HG03159 (cell line): ENCODE measurements at regions not wholly inside any gene's neighbourhood (a gene's known extent, or its start where the extent isn't known, plus 50 kb on each side); places are given as distances from the start of the nearest gene placed in this dataset.

Source experiments
- ATAC-seq: cut with Tn5 transposase; IDR thresholded peaks from one replicate; pipeline ENCODE4 v1.9.1; 2021; ENCODE audit warnings: mild to moderate bottlenecking, moderate library complexity; ENCODE audit not compliant: unreplicated experiment

DNA sequence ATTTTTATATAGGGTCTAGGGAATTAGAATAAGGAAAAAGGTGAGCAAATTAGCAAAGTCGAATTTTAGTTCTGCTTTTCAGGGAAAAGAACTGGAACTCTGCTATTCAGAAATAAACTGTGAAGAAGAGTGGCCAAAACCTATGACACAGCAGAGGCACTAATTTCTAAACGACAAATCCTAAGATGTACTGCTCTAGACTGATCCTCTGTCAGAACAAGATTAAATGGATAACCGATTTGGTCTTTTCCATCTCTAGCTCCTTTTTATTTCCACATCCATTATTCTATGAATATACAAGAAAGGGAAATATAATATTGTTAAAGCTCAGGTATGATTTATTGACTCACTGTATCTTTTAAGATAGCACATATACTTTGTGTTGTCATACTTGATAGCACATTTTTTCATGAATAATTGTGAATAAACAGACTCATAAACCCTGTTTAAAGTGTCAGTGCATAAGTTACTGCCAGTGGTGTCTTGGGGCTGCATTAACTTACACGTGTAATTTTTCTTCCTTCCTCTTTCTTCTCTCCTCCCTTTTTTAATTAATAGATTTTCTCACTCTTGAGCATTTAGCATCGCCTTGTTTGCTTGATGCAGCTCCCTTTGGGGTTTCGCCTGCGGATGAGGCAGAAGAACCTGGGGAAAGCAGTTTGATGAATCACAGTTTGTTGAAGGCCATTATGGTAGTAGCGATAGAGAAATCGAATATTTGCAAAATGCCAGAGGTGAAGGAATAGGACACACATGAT, 496.6 kb downstream of the ADGRL2 start:
- ATAC-seq = no peak

DNA sequence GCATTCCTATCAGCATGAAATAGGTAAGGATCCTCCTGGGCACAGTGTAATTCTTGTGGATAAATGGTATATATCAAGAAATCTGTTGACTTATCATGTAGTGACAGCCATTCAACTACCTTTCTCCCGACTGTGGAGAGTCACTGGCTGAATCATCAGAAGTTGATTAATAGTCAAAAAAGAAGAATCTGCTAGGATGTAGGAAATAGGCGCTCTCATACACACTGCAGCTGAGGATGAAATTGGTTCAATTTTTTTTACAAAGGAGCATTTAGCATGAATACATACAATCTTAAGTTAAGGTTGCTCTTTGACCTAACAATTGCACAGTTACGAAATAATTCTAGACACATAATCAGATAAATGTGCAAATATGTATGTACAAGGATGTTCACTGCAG, 486.8 kb downstream of the ADGRL2 start:
- ATAC-seq = no peak

DNA sequence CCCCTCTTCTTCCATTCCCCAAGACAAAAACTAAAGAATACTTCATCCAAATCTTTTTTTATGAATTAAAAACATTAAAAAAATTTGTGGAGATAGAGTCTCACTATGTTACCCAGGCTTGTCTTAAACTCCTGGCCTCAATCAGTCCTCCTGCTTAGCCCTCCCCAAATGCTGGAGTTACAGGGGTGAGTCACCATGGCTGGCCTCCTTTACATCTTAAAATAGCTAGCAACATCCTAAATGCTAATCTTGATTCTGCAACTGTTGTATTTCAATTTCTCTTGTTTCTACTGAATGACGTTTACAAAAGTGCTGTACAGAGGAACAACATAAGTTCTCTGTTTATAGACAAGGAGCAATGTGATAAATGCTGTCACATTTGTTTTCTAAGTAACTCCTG, 483.5 kb downstream of the ADGRL2 start:
- ATAC-seq = no peak

DNA sequence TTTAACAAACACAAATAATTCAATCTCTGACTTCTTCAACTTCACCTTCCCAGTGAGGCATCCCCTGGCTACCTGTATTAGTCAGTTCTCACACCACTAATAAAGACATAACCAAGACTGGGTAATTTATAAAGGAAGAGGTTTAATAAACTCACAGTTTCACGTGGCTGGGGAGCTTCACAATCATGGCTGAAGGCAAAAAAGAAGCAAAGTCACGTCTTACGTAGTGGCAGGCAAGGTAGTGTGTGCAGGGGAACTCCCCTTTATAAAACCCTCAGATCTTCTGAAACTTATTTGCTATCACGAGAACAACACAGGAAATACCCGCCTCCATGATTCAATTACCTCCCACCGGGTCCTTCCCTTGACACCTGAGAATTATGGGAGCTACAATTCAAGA, 478.5 kb downstream of the ADGRL2 start:
- no peak for ATAC-seq

DNA sequence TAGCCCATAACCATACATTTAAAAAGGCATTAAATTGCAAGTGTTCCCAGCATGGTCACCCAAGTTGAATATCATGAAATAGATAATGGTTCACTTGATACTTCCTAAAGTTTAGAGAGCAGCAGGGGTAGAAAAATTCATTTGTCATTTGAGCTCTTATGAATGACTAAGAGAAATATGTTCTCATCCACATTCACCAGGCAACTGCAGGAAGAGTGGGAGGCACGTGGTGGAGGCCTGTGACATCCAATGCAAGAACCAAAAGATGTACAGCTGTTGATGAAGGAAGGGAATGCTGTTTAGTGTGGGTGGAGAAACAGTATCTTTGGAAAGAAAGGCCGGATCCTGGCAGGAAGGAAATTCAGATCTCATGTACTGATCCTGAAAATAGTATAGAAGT, 473.1 kb downstream of the ADGRL2 start:
- ATAC-seq = no peak

DNA sequence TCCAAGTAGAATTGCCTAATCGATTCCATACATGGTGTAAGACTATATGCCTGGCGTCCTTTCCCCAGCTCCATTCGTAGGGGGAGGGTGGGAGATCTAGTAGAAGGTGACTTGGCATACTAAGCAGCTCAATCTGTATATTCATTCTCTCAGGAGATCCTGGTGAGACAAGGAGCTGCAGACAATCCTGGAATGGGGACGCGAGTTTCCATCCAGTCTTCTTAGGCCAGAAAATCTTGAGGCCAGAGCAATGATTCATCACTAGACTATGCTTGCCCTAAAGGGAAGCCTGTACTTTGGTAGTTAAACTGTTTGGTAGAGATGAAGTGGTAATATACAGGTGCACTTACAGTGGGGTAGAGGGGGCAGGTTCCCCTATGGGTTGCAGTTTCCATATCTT, 468.7 kb downstream of the ADGRL2 start:
- no peak for ATAC-seq

DNA sequence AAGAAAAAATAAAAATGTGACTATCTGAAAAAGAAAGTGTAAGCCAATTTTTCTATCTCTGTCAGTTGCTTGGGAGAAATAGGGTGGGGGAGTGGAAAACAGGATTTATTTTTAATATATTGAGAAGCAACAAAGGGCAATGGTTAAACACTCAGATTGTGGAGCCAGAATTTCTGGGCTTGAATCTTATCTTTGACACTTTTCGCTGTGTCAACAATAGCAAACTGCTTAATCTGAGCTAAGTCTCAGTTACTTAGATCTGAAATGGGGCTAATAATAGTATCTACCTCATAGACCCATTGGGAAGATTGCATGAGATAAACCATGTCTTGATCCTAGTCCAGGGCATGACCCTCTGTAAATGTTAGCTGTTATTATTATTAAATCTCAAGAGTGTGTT, 468.1 kb downstream of the ADGRL2 start:
- no peak for ATAC-seq

DNA sequence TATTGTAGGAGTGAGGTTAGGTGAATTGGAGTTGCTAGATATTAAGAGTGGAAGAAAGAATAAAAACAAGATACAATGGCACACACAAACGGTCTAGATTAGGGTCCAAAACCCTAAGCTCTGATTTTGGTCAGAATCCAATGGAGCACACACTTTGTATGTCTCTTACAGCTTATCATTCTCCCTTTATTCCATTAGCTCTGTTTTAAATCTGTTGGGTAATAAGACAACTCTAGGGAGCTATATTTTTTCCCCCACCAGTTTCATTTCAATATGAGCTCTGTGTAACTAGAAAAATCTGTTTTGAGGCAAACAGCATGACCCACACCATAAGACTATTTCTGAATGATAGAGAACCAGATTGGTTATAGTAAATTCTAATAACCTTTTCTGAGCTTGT, 465.6 kb downstream of the ADGRL2 start:
- ATAC-seq = no peak

DNA sequence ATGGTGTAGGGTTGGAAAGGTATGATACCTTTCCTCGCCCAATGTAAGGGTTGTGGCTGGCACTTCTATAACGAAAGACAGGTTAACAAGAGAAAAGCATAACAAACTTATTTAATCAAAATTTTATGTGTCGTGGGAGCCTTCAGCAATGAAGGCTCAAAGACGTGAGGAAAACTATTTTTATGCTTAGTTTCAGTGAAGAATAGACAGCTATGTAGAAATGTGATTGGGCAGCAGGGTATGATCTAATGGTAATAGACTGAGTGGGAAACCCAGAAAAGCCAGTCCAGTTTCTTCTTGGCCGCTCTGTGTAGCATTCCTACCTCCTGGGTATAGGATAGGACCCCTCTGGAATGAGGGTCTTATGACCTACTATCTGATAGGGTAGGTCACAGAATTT, 464.7 kb downstream of the ADGRL2 start:
- no peak for ATAC-seq

DNA sequence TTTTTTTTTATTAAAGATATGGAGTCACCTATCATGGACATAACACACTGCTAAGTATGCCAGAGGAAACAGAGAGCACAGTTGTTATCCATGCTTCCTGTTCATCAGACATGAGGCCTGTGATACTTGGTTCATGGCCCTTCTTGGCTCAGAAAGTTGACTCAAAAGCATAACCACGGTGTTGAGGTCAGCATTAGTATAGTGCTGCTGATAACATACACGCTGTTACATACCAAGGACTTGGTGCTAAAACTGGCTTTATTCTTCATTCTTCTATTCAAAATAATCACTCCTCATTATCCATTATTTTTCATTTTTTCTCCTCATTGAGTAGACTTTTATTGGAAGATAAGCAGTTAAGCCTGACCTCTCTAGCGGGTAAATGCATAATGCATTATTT, 464.1 kb downstream of the ADGRL2 start:
- no peak for ATAC-seq

DNA sequence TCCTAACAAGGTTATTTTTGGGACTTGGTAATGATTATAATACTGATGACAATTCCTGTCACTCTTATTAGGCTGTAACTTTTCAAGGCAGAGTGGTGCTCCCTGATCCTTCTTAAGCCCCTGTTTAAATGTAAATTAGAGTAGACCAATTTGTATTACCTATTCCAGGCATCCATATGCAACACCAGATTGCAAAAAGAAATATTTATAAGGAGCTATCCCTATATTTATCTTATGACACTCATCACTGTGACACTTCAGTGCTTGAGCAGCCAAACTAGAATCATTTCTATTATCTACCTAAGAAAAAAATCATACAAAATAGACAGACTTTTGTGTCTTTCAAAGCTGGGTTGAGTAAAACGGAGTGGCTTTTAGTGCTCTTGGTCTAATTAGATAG, 462.7 kb downstream of the ADGRL2 start:
- ATAC-seq = no peak

DNA sequence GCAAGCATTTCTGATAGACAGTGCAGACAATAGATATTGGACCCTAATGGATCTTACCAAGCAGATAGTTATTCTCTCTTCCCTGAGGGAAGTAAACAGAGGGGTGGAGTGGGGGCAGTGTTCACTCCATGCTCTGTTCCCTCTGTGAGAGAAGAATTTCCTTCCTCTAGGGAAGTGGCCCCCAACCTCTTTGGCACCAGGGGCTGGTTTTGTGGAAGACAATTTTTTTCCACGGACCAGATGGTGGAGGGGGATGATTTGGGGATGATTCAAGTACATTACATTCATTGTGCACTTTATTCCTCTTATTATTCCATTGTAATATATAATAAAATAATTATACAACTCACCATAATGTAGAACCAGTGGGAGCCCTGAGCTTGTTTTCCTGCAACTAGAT, 459.9 kb downstream of the ADGRL2 start:
- no peak for ATAC-seq

DNA sequence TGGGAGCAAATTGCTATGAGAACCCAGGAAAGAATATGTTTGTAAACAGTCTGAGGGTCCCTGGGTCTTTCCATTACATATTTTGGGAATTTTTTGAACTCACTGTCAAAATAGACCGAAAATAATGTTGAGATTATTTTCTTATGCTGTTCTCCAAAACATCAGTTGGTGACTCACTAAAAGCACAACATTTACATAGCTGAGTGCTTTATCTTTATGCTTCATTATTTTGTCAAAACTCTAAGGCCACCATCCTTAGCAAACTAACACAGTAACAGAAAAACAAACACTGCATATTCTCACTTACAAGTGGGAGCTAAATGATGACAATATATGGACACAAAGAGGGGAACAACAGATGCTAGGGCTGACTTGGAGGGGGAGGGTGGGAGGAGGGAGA, 459.3 kb downstream of the ADGRL2 start:
- no peak for ATAC-seq

DNA sequence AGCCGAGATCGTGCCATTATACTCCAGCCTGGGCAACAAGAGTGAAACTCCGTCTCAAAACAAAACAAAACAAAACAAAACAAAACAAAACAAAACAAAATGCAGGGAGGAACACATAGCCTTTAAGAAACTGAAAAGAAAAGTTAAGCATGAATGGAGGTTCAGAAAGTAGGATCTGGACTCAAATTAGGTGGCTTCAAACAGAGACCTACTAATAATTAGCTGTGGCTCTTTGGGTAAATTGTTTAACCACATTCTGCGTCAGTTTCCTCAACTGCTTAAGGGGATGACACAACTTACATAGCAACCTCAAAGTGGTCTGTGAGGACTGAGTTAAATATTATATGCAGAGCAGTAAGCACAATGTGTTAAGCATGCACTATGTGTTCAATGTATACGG, 458.2 kb downstream of the ADGRL2 start:
- no peak for ATAC-seq

DNA sequence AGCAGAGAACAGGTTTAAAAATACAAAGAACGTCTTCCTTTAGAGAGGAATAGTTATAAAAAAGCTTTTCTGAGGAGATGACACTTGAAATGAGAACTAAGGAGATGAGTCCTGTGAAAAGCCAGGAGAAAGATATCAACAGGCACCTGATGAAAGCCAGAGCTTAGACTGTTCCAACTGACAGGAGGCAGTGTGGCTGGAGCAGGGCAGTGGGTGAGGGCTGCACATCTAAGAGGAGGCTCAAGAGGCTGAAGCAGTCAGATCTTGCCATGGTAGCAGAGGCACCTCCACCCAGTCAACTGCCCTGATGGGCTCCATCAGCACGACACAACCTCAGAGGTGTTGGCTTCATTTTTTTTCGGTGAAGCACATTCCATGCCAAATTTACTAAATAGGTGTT, 445.3 kb downstream of the ADGRL2 start:
- no peak for ATAC-seq

DNA sequence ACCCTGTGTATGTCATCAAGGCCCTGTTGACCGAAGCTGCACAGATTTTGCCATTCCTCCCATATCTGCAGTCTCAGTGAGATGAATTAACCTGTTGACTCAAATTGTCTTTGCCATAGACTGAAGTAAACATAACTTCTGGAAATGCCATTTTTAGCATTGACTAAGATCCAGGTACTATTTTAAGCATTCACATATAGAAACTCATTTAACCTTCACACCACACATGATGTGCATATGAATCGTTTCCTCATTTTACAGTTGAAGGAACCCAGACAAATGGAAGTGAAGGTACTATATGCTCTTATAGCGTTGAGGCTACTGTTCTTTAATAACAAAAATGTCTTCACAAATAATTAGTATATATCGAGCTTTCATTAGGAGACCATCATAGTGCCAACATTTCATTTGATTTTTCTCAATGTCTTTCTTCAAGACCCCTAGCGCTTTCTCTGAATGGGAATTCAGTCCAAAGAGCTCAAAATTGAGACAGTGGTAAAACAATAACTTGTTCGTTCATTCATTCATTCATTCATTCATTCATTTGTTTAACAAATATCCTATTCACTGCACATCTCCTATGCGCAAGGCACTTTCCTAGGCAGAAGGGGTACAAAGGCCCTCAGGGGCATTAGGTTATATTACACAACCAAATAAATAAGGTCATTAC, 444.7 kb downstream of the ADGRL2 start:
- no peak for ATAC-seq

DNA sequence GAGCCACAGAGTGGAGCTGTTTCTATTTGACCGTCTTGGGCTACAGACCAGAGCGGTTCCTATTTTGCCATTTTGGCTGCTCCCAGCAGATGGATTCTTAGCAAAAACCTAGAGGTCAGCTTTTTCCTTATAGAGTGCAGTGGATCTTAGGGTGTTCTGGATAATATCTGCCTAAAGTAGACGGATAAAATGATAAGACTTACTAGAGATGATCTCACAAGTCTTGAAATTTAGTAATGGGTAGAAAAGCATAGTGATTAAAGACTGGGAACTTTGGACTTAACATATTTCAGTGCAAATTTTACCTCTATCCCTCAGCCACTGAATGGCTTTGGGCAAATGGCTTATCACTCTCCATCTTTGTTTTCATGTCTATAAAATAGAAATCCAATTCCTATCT, 439.8 kb downstream of the ADGRL2 start:
- ATAC-seq = no peak

DNA sequence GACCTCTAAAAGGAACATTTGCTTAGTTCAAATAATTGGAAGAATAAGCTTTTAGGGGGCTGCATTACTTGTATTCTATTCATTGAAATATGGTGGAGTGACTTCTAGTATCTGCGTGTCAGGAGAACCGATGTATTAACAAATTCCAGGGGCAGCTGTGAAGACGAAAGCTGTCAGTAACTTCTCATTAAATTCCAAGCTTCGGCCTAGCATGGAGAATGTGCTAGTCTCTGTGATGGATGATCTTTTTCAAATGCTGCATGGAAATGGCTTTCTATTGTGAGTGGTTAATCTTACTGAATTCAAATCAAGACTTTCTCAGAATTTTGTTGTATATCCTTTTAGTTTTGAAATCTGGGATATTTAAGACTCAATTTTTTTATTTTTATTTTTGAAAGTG, 429.9 kb downstream of the ADGRL2 start:
- ATAC-seq = no peak

DNA sequence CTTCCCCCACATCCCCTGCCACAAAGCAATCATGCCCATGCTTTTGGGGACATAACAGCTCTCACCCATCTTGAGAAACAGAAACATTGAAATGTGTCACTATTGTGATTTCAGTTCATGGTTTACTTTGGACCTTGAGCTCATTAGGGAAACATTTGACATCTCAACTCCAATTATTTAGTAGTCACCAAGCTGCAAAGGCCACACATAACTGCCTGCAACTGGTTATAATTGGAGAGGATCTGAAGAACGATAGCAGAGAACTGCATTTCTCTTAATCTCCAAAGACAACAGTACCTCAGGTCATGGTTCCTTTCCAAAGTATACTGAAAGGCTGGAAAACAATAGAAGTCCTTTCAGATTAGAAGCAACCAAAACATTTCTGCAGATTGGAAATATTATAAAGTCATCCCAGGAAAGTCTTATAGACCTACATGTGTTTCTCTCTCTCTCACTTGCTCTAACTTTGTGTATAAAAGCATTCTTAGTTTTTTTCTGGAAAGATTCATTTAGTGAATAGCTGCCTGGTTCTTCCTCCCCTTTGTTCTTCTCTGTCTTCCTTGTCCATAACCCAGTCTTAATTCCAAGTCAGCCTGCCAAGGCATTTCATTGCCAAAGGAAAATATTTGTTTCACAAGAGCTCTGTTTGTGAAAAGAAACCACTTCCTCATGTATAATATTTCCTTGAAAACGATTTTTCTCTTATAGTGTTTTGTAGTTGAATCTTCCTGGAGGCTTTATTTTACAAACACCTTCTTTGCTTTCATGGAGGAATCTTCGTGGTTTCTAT, 426.8 kb downstream of the ADGRL2 start:
- ATAC-seq = no peak

DNA sequence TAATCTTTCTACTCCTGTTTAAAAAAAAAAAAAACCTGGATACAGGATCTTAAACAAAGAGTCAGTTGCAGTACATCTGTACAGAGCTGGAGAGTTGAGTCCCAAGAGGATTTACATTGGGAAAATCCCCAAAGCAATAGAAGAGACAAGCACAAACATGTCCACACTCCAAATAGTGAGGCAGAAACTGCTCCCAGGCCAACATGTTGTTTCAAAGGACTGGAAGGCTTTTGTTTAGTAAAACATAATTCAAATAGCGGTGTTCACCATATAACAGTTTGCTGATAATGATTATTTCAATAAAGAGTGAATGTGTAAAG, 425.4 kb downstream of the ADGRL2 start:
- no peak for ATAC-seq

DNA sequence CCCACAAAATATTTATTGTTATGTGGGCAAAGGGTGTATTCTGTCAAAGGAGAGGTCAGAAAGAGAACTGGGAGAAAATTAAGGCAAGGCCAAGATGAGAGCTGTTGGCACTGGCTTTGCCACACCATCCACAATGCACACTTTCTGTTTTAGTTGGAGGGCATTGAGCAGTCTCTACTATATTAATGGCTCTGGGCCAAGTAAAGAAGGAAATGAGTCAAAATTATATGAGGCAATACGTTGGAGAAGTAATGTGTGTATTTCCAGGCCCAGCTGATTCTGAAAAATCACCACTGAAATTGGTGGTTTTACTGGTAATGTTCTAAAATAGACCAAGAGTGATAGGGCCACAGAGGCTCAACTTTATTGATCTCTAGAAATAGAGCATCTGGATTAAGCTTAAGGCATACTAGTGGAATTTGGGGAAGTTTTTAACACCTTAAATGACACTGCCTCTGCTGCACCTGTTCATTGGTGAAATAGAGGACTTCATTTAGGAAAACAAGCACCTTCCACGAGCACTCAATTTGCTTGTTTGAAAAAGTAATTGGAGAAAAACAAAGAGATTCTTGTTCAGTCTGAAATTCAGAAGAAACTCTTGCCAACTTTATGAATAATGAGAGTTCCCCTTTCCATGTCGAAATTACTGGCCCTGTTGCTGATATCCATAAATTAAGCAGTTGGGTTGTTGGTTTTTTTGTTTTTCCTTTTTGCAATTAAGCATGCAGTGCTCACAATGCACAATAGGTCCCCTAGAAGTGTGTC, 424.9 kb downstream of the ADGRL2 start:
- ATAC-seq = peak; percentile 53
